ENCODE measurements at regions not wholly inside any gene's neighbourhood (a gene's known extent, or its start where the extent isn't known, plus 50 kb on each side); places are given as distances from the start of the nearest gene placed in this dataset.

DNA sequence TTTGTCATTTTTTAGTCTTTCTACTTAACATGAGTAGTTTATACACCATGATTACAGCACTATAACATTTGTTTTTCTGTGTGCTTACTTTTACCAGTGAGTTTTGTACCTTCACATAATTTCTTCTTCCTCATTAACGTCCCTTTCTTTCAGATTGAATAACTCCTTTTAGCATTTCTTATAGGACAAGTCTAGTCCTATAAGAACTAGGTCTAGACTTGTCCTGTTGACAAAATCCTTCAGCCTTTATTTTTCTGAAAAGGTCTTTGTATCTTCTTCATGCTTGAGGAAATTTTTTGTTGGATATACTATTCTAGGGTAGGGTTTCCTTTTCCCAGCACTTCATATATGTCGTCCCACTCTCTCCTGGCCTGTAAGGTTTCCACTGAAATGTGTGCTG lies 253.3 kb upstream of the ARHGAP24 start:
- Histone ChIP-seq H3K23me2 (ENCODE audit: insufficient read length, low read depth, low read length, poor library complexity, severe bottlenecking) (no peaks in the 10 kb centered on the region), H3K9me3 (ENCODE audit: control insufficient read depth, low read depth, low read length) (peaks cover 5% of the 10 kb centered on the region), H2BK15ac (ENCODE audit: low read depth, low read length) (no peak overlapping the region), H2BK5ac (ENCODE audit: insufficient read length, low read length) (no peak overlapping the region), H4K91ac (ENCODE audit: insufficient read length, low read depth, low read length) (no peak overlapping the region), H3K79me2 (ENCODE audit: insufficient read depth, low read length) (no peaks in the 10 kb centered on the region), H3K9ac (ENCODE audit: extremely low read depth, insufficient read length, low read length) (no peak overlapping the region), H3K4ac (ENCODE audit: low read depth, low read length) (no peak overlapping the region), H2BK12ac (ENCODE audit: insufficient read length, low read depth, low read length) (no peak overlapping the region), H2AK5ac (ENCODE audit: insufficient read length, low read length) (no peak overlapping the region), H3K4me2 (ENCODE audit: insufficient read depth, insufficient read length, low read length) (no peak overlapping the region), H2AFZ (ENCODE audit: low read length) (no peak overlapping the region), H3K27ac (ENCODE audit: insufficient read length, low read depth, low read length) (no peak overlapping the region), H3T11ph (ENCODE audit: low read length) (no peak overlapping the region), H3K4me1 (ENCODE audit: insufficient read depth, low read length) (no peaks in the 10 kb centered on the region), H3K56ac (ENCODE audit: insufficient read length, low read depth, low read length) (no peak overlapping the region), H3K18ac (ENCODE audit: insufficient read length, low read depth, low read length) (no peak overlapping the region), H4K20me1 (ENCODE audit: control insufficient read depth, insufficient read depth, insufficient read length) (no peaks in the 10 kb centered on the region), H2BK120ac (ENCODE audit: low read depth, low read length, poor library complexity, severe bottlenecking) (no peak overlapping the region), H4K8ac (replicated peaks; ENCODE audit: insufficient read length, low read depth, low read length) (no peak overlapping the region), H3K79me1 (ENCODE audit: insufficient read depth, low read depth, low read length, poor library complexity, severe bottlenecking) (no peaks in the 10 kb centered on the region), H3K23ac (ENCODE audit: insufficient read length, low read depth, low read length) (no peak overlapping the region), H2BK20ac (ENCODE audit: low read depth, low read length, poor library complexity, severe bottlenecking) (no peak overlapping the region), H3K27me3 (ENCODE audit: insufficient read depth, low read length) (no peaks in the 10 kb centered on the region), H4K5ac (ENCODE audit: insufficient read length, low read depth, low read length) (no peak overlapping the region), H3K14ac (ENCODE audit: insufficient read depth, low read length) (no peak overlapping the region)
- H3K27me3 Mint-ChIP-seq (ENCODE audit: low read depth) = no peaks in the 10 kb centered on the region
- no peak overlapping the region for H3K27ac Mint-ChIP-seq
- H3K4me1 Mint-ChIP-seq = peaks cover 2 to 6% of the 10 kb centered on the region in 2 experiments; a peak in 2 of 4 replicates
- H3K4me3 Mint-ChIP-seq = no peak overlapping the region
- TF ChIP-seq, protein P1, sequence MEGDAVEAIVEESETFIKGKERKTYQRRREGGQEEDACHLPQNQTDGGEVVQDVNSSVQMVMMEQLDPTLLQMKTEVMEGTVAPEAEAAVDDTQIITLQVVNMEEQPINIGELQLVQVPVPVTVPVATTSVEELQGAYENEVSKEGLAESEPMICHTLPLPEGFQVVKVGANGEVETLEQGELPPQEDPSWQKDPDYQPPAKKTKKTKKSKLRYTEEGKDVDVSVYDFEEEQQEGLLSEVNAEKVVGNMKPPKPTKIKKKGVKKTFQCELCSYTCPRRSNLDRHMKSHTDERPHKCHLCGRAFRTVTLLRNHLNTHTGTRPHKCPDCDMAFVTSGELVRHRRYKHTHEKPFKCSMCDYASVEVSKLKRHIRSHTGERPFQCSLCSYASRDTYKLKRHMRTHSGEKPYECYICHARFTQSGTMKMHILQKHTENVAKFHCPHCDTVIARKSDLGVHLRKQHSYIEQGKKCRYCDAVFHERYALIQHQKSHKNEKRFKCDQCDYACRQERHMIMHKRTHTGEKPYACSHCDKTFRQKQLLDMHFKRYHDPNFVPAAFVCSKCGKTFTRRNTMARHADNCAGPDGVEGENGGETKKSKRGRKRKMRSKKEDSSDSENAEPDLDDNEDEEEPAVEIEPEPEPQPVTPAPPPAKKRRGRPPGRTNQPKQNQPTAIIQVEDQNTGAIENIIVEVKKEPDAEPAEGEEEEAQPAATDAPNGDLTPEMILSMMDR (conservative IDR thresholded peaks at IDR 0.05) = no peak
- no peak for DNase-seq
- no CpG with 5 or more reads among the region's 2 CpGs for WGBS (ENCODE audit: extremely low coverage, insufficient read length, low lambda C conversion rate)
- H3K36me3 Mint-ChIP-seq (ENCODE audit: insufficient read depth in 1 of 3, low read depth in 3 of 3) = peaks cover 7 to 28% (median 19%) of the 10 kb centered on the region in 3 experiments; a peak in 6 of 7 replicates
- H3K9me3 Mint-ChIP-seq = peaks cover 32 to 39% of the 10 kb centered on the region in 2 experiments

Data from H9 (cell line).